ENCODE measurements at regions not wholly inside any gene's neighbourhood (a gene's known extent, or its start where the extent isn't known, plus 50 kb on each side); places are given as distances from the start of the nearest gene placed in this dataset.

DNA sequence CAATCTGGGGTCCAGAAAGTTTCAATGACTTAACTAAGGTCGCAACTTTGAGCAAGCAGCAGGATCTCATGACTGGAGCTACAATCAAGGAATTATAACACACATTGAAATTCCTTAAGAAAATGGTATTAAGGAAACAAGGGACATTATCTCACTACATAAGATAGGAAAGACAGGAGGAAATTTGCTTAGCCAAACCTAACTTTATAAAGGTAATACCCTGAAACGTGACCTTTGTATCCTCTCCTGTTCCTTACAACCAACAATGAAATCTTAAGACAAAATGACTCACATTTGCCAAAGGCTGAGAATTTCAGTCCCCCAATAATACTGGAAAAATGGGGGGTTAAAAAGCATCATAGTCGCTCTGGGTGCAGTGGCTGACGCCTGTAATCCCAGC is 218.9 kb upstream of the LYZL1 start:
- in situ Hi-C loops (cut with HindIII; ENCODE audit: low pct_unique_long_range_greater_than_20kb, low sequenced_read_pairs), result no loop called here
- DNase-seq (ENCODE audit: low read depth in 1 of 2, low spot score in 1 of 2), result no peak
- no peak for TF ChIP-seq JUND (IDR thresholded peaks at IDR 0.05; ENCODE audit: low read depth)

- no peak for DNase-seq (ENCODE audit: low read depth in 1 of 2, low spot score in 1 of 2)
- in situ Hi-C loops (cut with HindIII; ENCODE audit: low pct_unique_long_range_greater_than_20kb, low sequenced_read_pairs), result no loop called here
- TF ChIP-seq JUND (IDR thresholded peaks at IDR 0.05; ENCODE audit: low read depth), result no peak
These were observed 210.0 kb upstream of the LYZL1 start for GRCh38 chr10:29078919-29079318.

DNA sequence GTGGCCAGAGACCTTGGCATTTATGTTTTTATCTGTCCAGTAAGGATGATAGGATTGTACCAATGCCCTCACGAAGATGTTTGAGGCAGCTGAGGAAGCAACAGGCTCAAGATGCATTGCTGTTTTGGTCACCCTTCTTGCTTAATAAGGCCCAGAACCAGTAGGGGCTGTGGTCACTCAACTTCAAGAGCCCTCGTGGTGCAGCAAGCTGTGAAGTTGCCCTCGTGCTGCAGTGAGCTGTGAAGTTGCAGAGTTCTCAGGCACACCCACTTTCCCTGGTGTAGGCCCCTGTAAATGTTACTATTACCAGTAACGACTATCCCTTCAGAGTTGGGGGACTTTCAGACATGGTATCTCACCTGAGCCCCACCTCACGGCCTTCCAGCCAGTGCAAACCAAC is 207.6 kb upstream of the LYZL1 start:
- no peak for TF ChIP-seq JUND (IDR thresholded peaks at IDR 0.05; ENCODE audit: low read depth)
- no peak for DNase-seq (ENCODE audit: low read depth in 1 of 2, low spot score in 1 of 2)
- in situ Hi-C loops (cut with HindIII; ENCODE audit: low pct_unique_long_range_greater_than_20kb, low sequenced_read_pairs), result no loop called here

- in situ Hi-C loops (cut with HindIII; ENCODE audit: low pct_unique_long_range_greater_than_20kb, low sequenced_read_pairs), result no loop called here
These were observed 206.8 kb upstream of the LYZL1 start for GRCh38 chr10:29081951-29082685.

GRCh38 chr10:29083096-29083495 is 205.8 kb upstream of the LYZL1 start:
- no peak for DNase-seq (ENCODE audit: low read depth in 1 of 2, low spot score in 1 of 2)
- in situ Hi-C loops (cut with HindIII; ENCODE audit: low pct_unique_long_range_greater_than_20kb, low sequenced_read_pairs), result no loop called here
- TF ChIP-seq JUND (IDR thresholded peaks at IDR 0.05; ENCODE audit: low read depth), result no peak

More at GRCh38 chr10:29081951-29082685, 206.8 kb upstream of the LYZL1 start:
- no peak for DNase-seq (ENCODE audit: low read depth in 1 of 2, low spot score in 1 of 2)
- TF ChIP-seq JUND (IDR thresholded peaks at IDR 0.05; ENCODE audit: low read depth), result no peak

DNA sequence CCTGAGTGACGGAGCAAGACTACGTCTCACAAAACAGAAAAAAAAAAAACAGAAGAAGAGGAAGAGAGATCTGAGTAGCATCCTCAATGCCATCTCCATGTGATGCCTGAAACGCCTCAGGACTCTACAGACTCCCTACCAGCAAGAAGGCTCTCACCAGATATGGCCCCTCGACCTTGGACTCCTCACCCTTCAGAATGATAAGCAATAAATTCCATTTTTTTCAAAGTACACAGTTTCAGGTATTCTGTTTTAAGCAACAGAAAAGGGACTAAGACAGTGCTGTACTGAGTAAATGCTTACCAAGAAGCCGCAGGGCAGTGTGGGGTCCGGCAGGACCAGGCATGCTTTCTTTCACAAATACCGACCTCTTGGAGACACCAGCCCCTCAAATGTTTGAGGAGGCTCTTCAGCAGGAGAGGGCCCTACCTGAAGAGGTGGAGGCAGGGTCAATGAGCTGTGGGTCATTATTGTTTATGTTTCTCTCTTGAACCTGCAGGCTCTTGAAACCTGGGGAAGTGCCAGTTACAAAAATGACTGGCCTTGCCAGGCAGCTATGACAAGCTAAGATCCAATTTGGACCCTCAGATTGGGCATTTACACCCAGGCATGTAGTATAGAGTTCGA is 204.1 kb upstream of the LYZL1 start:
- in situ Hi-C loops (cut with HindIII; ENCODE audit: low pct_unique_long_range_greater_than_20kb, low sequenced_read_pairs), result no loop called here
- TF ChIP-seq JUND (IDR thresholded peaks at IDR 0.05; ENCODE audit: low read depth), result no peak
- no peak for DNase-seq (ENCODE audit: low read depth in 1 of 2, low spot score in 1 of 2)

GRCh38 chr10:29089091-29089490 is 199.8 kb upstream of the LYZL1 start:
- in situ Hi-C loops (cut with HindIII; ENCODE audit: low pct_unique_long_range_greater_than_20kb, low sequenced_read_pairs), result no loop called here
- no peak for DNase-seq (ENCODE audit: low read depth in 1 of 2, low spot score in 1 of 2)
- no peak for TF ChIP-seq JUND (IDR thresholded peaks at IDR 0.05; ENCODE audit: low read depth)

DNA sequence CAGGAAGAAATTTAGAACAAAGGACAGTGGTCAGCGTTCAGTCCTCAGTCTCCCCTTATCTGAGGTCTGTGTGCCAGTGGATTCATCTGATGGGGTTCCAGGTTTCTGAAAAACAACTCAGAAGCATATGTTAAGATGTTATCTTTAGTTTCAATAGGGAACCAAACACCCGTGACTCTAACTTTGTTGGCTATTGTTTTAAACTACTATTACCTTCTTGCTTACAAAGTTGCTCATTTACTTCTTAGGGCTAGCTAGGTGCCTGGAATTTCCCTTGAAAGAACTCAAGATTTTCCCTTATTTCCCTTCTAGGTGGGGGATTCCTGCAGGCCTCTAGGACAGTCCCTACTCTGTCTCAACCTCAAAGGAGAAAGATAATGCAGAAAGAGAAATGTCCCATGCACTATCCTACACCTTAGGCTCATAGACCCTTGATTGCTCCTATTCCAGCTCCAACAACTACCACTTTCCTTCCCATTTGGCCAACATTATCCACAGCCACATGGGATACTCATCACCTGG is 192.5 kb upstream of the LYZL1 start:
- in situ Hi-C loops (cut with HindIII; ENCODE audit: low pct_unique_long_range_greater_than_20kb, low sequenced_read_pairs), result no loop called here
- TF ChIP-seq JUND (IDR thresholded peaks at IDR 0.05; ENCODE audit: low read depth), result no peak
- DNase-seq (ENCODE audit: low read depth in 1 of 2, low spot score in 1 of 2), result no peak

- no peak for DNase-seq (ENCODE audit: low read depth in 1 of 2, low spot score in 1 of 2)
- no peak for TF ChIP-seq JUND (IDR thresholded peaks at IDR 0.05; ENCODE audit: low read depth)
- in situ Hi-C loops (cut with HindIII; ENCODE audit: low pct_unique_long_range_greater_than_20kb, low sequenced_read_pairs), result no loop called here
These were observed 190.4 kb upstream of the LYZL1 start for GRCh38 chr10:29098423-29098822.

GRCh38 chr10:29099001-29099400 is 189.9 kb upstream of the LYZL1 start:
- peak; percentile 14; the same call in 1 of the 2 replicates for TF ChIP-seq JUND (IDR thresholded peaks at IDR 0.05; ENCODE audit: low read depth)
- DNase-seq (ENCODE audit: low read depth in 1 of 2, low spot score in 1 of 2), result peak in 1 of 2 experiments; percentile 87
- in situ Hi-C loops (cut with HindIII; ENCODE audit: low pct_unique_long_range_greater_than_20kb, low sequenced_read_pairs), result no loop called here

DNA sequence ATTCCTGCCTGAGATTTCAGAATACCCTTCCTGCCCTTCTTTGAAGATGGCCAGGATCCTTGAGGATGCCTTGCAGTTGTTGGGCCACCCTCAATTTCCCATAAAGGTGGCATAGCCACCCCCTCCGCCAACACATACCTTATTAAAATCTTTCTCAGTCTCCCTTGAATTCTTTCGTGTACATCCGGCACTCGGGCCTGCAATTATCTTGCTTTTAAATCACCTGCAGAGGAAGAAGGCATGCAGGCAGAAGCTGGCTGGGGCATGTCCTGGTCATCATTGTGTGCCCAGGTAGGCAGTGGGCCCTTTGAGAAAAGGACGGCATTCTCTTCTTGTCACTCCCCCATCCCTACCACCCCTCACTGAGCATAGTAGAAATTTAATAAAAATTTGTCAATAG is 189.5 kb upstream of the LYZL1 start:
- in situ Hi-C loops (cut with HindIII; ENCODE audit: low pct_unique_long_range_greater_than_20kb, low sequenced_read_pairs), result no loop called here
- no peak for TF ChIP-seq JUND (IDR thresholded peaks at IDR 0.05; ENCODE audit: low read depth)
- DNase-seq (ENCODE audit: low read depth in 1 of 2, low spot score in 1 of 2), result peak in 1 of 2 experiments; percentile 58

GRCh38 chr10:29100505-29100904 is 188.4 kb upstream of the LYZL1 start:
- in situ Hi-C loops (cut with HindIII; ENCODE audit: low pct_unique_long_range_greater_than_20kb, low sequenced_read_pairs), result no loop called here
- DNase-seq (ENCODE audit: low read depth in 1 of 2, low spot score in 1 of 2), result no peak
- no peak for TF ChIP-seq JUND (IDR thresholded peaks at IDR 0.05; ENCODE audit: low read depth)

- DNase-seq (ENCODE audit: low read depth in 1 of 2, low spot score in 1 of 2), result peak in 1 of 2 experiments; percentile 20
- in situ Hi-C loops (cut with HindIII; ENCODE audit: low pct_unique_long_range_greater_than_20kb, low sequenced_read_pairs), result no loop called here
- no peak for TF ChIP-seq JUND (IDR thresholded peaks at IDR 0.05; ENCODE audit: low read depth)
These were observed 186.6 kb upstream of the LYZL1 start for GRCh38 chr10:29102233-29102632.

All from T47D (cell line).